Aorta (tissue), 5 donors: ENCODE measurements at regions not wholly inside any gene's neighbourhood (a gene's known extent, or its start where the extent isn't known, plus 50 kb on each side); places are given as distances from the start of the nearest gene placed in this dataset.
A peak's percentile ranks its signal among the peaks of the same experiment; 100 is the strongest.

Experiments
- ATAC-seq: fragments of 200-7000 bp; cut with Tn5 transposase; one replicate; pipeline ENCODE4 v1.9.1; 2022; ENCODE audit warnings: moderate library complexity; ENCODE audit not compliant: low FRiP score
- DNase-seq, 2 donors: peaks; one replicate each; pipeline ENCODE4 v3.0.0-alpha.2; 2020
- H3K27ac ChIP-seq, 2 donors: one replicate each; pipeline ENCODE4 v1.5.1; 2013; ENCODE audit warnings: low read length in 2 of 2, mild to moderate bottlenecking in 2 of 2, moderate library complexity in 2 of 2, control low read depth in 1 of 2, inconsistent platforms in 1 of 2, low read depth in 1 of 2
- H3K27me3 ChIP-seq, 2 donors: one replicate each; pipeline ENCODE4 v1.6.1; 2013; ENCODE audit warnings: control low read depth in 1 of 2, low read length in 1 of 2, mild to moderate bottlenecking in 1 of 2, moderate library complexity in 1 of 2; ENCODE audit not compliant: insufficient read depth in 2 of 2, control insufficient read depth in 1 of 2
- H3K36me3 ChIP-seq, 2 donors: one replicate each; pipeline ENCODE4 v1.6.1; 2013; ENCODE audit warnings: control low read depth in 1 of 2, low read length in 1 of 2, mild to moderate bottlenecking in 1 of 2; ENCODE audit not compliant: insufficient read depth in 2 of 2, control insufficient read depth in 1 of 2
- H3K4me1 ChIP-seq, 2 donors: one replicate each; pipeline ENCODE4 v1.6.1; 2013; ENCODE audit warnings: low read length in 2 of 2, control low read depth in 1 of 2, mild to moderate bottlenecking in 1 of 2, moderate library complexity in 1 of 2; ENCODE audit not compliant: insufficient read depth in 2 of 2, control insufficient read depth in 1 of 2
- H3K4me3 ChIP-seq, 2 donors: one replicate each; pipeline ENCODE4 v1.5.1; 2013; ENCODE audit warnings: low read length in 2 of 2, control low read depth in 1 of 2, mild to moderate bottlenecking in 1 of 2
- H3K9me3 ChIP-seq: one replicate; pipeline ENCODE4 v1.6.1; 2013; ENCODE audit warnings: mild to moderate bottlenecking, low read length; ENCODE audit not compliant: control insufficient read depth
- WGBS, 2 donors: extraction: QIAGEN DNeasy Blood & Tissue Kit; methylation state at CpG; one replicate each; pipeline ENCODE4 v1.1.7; 2013; 5-methylcytosine and 5-hydroxymethylcytosine counted together
- intact Hi-C, 2 donors: fragments of 100-400 bp; cut with DNase I; formaldehyde crosslinking; loops; one replicate each; pipeline versions ENCODE4 v1.14.2 to v1.15.0; 2022
- donor health status: healthy with polysubstance abuse.
- donor health status: Bipolar disorder and iron deficiency.
- donor health status: DM: no; HTN: no; CAD: no.
- donor health status: DM: no; HTN: no; CAD: no.
- donor health status: DM: yes; HTN: yes; CAD: no.

GRCh38 chr5:129821477-129822131, 73.7 kb downstream of the MINAR2 start:
- ATAC-seq = no peak
- 71 to 77% methylated on average over 2 of the region's 2 CpGs for WGBS, 2 donors

GRCh38 chr5:129830288-129830687, 74.0 kb upstream of the CHSY3 start:
- WGBS, 2 donors = 73 to 81% methylated on average over 2 of the region's 2 CpGs
- no peaks in the 10 kb centered on the region for H3K27me3 ChIP-seq
- intact Hi-C loops = no loop called here
- ATAC-seq (no peak), DNase-seq (no peak)
- no peaks in the 10 kb centered on the region for H3K36me3 ChIP-seq
- H3K4me1 ChIP-seq = no peaks in the 10 kb centered on the region
- H3K4me3 ChIP-seq = no peak overlapping the region
- H3K9me3 ChIP-seq = no peaks in the 10 kb centered on the region
- H3K27ac ChIP-seq = no peak overlapping the region

More at GRCh38 chr5:129821477-129822131, 73.7 kb downstream of the MINAR2 start:
- intact Hi-C loops = no loop called here
- Histone ChIP-seq H3K4me3 (no peak overlapping the region), H3K4me1 (no peaks in the 10 kb centered on the region), H3K27ac (no peak overlapping the region), H3K9me3 (no peaks in the 10 kb centered on the region), H3K27me3 (no peaks in the 10 kb centered on the region), H3K36me3 (no peaks in the 10 kb centered on the region)
- no peak for DNase-seq

DNA sequence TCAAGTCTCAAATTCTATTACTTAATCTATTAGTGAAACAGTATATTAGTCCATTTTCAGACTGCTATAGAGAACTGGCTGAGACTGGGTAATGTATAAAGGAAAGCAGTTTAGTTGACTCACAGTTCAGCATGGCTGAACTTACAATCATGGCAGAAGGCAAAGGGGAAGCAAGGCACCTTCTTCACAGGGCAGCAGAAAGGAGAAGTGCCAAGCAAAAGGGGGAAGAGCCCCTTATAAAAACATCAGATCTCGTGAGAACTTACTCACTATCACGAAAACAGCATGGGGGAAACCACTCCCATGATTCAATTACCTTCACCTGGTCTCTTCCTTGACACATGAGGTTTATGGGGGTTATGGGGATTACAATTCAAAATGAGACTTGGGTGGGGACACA, 67.9 kb upstream of the CHSY3 start:
- Histone ChIP-seq H3K27ac (no peak overlapping the region), H3K4me3 (no peak overlapping the region), H3K4me1 (no peaks in the 10 kb centered on the region), H3K36me3 (no peaks in the 10 kb centered on the region), H3K9me3 (no peaks in the 10 kb centered on the region), H3K27me3 (no peaks in the 10 kb centered on the region)
- intact Hi-C loops = no loop called here
- DNase-seq = no peak
- 62 to 63% methylated on average over 2 of the region's 2 CpGs for WGBS, 2 donors
- no peak for ATAC-seq

GRCh38 chr5:129844764-129845163, 59.5 kb upstream of the CHSY3 start:
- DNase-seq = no peak
- Histone ChIP-seq H3K9me3 (no peaks in the 10 kb centered on the region), H3K36me3 (no peaks in the 10 kb centered on the region), H3K4me1 (no peaks in the 10 kb centered on the region), H3K4me3 (no peak overlapping the region), H3K27me3 (no peaks in the 10 kb centered on the region), H3K27ac (no peak overlapping the region)
- intact Hi-C loops = no loop called here
- no peak for ATAC-seq

DNA sequence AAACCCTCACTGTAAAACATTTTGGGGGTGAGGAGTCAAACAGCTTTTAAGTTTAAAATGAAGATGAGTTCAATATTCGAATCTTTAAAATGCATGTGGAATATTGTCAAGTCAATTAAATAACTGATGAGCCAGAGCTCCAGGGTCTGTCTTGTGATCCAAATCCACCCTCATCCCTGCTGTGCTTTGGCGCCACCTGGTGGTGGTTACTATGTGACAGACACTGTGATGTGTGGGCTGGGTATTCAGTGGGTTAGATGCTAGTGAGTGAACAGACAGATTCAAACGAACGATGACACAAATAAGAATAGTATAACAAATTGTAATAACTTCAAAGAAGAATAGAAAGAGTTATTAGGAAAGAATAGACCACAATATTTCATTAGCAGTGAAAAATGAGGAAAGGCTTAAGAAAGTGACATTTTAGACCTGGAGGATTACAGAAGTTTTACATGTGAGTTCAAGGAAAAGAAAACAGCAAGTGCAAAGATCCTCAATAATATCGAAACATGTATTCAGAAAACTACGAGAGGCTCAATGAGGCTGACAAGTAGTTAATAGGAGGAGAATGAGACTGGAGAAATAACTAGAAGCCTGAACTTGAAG, 51.4 kb upstream of the CHSY3 start:
- Histone ChIP-seq H3K4me1 (no peaks in the 10 kb centered on the region), H3K36me3 (no peaks in the 10 kb centered on the region), H3K4me3 (no peak overlapping the region), H3K27me3 (no peaks in the 10 kb centered on the region), H3K9me3 (no peaks in the 10 kb centered on the region), H3K27ac (no peak overlapping the region)
- WGBS, 2 donors = 33 to 34% methylated on average over 6 of the region's 6 CpGs
- DNase-seq (peak; percentile 83 to 91), ATAC-seq (peak; percentile 75)
- intact Hi-C loops = no loop called here

DNA sequence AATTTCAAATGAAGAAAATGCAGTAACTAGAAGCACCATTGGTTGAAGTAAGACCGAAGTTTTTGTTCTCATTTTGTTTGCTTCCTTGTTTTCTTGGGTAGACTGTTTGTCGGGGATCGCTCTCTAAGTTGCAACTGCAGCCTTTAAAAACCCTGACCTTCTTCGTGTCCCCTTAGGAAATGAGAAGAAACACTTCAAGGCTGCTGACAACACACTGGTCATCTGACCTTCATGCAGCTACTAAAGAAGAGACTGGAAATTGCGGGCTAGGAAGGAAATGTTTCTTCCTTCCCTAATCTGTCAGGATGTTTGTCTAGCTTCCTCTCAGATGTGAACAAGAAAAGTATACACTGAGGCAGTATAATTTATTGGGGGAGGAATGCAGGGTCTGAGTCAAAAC, 50.7 kb upstream of the CHSY3 start:
- intact Hi-C loops = no loop called here
- no peak for DNase-seq
- 49 to 54% methylated on average over 5 of the region's 5 CpGs for WGBS, 2 donors

More for the DNA sequence above, 50.7 kb upstream of the CHSY3 start:
- no peaks in the 10 kb centered on the region for H3K9me3 ChIP-seq
- ATAC-seq = no peak
- no peak overlapping the region for H3K27ac ChIP-seq
- no peaks in the 10 kb centered on the region for H3K4me1 ChIP-seq
- H3K4me3 ChIP-seq = no peak overlapping the region
- H3K36me3 ChIP-seq = no peaks in the 10 kb centered on the region
- no peaks in the 10 kb centered on the region for H3K27me3 ChIP-seq
